ENCODE measurements at regions not wholly inside any gene's neighbourhood (a gene's known extent, or its start where the extent isn't known, plus 50 kb on each side); places are given as distances from the start of the nearest gene placed in this dataset.

DNA sequence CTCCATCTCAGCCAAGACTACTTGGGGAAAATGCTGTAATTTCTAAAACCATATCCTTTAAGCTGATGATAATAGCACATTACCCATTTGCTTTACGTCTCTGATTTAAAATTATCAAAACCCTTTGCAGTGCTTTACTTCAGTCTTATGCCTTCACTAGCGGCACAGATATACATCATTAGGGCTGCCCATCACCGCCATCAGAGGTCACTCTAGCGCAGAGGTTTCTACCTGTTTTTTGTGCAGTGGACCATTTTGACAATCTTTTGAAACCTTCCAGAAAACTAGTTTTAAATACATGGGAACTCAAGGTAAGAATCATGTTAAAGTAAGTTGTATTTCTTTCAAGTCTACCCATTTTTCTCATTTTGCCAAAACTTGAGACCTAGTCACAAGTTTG, 592.5 kb downstream of the PPARGC1A start:
- TF ChIP-seq, protein P1, sequence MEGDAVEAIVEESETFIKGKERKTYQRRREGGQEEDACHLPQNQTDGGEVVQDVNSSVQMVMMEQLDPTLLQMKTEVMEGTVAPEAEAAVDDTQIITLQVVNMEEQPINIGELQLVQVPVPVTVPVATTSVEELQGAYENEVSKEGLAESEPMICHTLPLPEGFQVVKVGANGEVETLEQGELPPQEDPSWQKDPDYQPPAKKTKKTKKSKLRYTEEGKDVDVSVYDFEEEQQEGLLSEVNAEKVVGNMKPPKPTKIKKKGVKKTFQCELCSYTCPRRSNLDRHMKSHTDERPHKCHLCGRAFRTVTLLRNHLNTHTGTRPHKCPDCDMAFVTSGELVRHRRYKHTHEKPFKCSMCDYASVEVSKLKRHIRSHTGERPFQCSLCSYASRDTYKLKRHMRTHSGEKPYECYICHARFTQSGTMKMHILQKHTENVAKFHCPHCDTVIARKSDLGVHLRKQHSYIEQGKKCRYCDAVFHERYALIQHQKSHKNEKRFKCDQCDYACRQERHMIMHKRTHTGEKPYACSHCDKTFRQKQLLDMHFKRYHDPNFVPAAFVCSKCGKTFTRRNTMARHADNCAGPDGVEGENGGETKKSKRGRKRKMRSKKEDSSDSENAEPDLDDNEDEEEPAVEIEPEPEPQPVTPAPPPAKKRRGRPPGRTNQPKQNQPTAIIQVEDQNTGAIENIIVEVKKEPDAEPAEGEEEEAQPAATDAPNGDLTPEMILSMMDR (IDR thresholded peaks at IDR 0.05): no peak
- no peak for TF ChIP-seq POLR2A (IDR thresholded peaks at IDR 0.05)
